ENCODE measurements at regions not wholly inside any gene's neighbourhood (a gene's known extent, or its start where the extent isn't known, plus 50 kb on each side); places are given as distances from the start of the nearest gene placed in this dataset.

DNA sequence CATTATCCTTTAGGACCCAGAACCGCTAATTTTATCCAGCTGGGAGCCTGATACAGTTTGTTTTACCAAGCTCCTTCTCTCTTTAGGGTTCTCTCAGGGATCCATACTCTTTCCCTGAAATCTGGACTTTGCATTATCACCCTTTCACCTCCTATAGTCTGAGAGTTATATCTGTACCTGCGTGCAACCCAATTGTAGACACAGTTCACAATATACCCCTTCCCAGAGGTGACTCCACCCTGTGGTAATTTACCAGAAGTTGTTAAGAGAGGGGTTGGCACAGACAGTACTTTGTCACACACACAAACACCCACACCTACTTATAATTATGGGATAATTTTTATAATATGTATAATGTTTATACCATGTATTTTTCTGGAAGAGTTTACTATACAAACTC, 275.8 kb upstream of the NR3C2 start:
- Histone ChIP-seq H3K4me1 (ENCODE audit: control insufficient read depth in 1 of 2, insufficient read depth in 2 of 2, low read length in 2 of 2) (peaks cover 0 to 3% of the 10 kb centered on the region in 2 experiments), H3K9me3 (ENCODE audit: insufficient read depth, low read depth, low read length) (no peaks in the 10 kb centered on the region), H3K18ac (ENCODE audit: low read length) (no peak overlapping the region), H2AFZ (ENCODE audit: insufficient read depth, low read length, poor library complexity) (no peak overlapping the region), H3K36me3 (ENCODE audit: control insufficient read depth in 1 of 2, insufficient read depth in 2 of 2, low read length in 2 of 2) (no peaks in the 10 kb centered on the region), H3K4ac (ENCODE audit: low read depth, low read length) (no peak overlapping the region), H3K9ac (ENCODE audit: low read length) (no peak overlapping the region), H2BK12ac (ENCODE audit: low read length) (no peak overlapping the region), H2BK5ac (ENCODE audit: low read depth, low read length, poor library complexity) (no peak overlapping the region), H4K12ac (ENCODE audit: low read depth, low read length) (no peak overlapping the region), H3K23ac (ENCODE audit: low read length) (no peak overlapping the region), H3K14ac (ENCODE audit: low read length) (no peak overlapping the region), H3K4me3 (ENCODE audit: low read depth, low read length) (no peak overlapping the region), H3K79me2 (ENCODE audit: control insufficient read depth, insufficient read depth, low read length, poor library complexity) (no peaks in the 10 kb centered on the region), H2AK5ac (ENCODE audit: low read length) (no peak overlapping the region), H4K8ac (ENCODE audit: low read depth, low read length) (no peak overlapping the region), H2BK120ac (ENCODE audit: insufficient read depth, low read length, poor library complexity) (no peak overlapping the region), H3K27ac (ENCODE audit: low read depth, low read length) (no peak overlapping the region), H4K91ac (ENCODE audit: low read depth, low read length) (no peak overlapping the region), H3K79me1 (ENCODE audit: low read length) (no peaks in the 10 kb centered on the region), H3K4me2 (ENCODE audit: low read length) (no peak overlapping the region), H3K27me3 (ENCODE audit: insufficient read depth, low read length) (no peaks in the 10 kb centered on the region)
- DNase-seq, result no peak
- no CpG with 5 or more reads among the region's 2 CpGs for WGBS (ENCODE audit: extremely low coverage, insufficient coverage, insufficient read length)

GRCh38 chr4:148716431-148717052, 274.3 kb upstream of the NR3C2 start:
- no peak overlapping the region for H2BK5ac ChIP-seq (ENCODE audit: low read depth, low read length, poor library complexity)
- H2AFZ ChIP-seq (ENCODE audit: insufficient read depth, low read length, poor library complexity), result no peak overlapping the region
- no peak overlapping the region for H2AK5ac ChIP-seq (ENCODE audit: low read length)
- no peak overlapping the region for H3K4ac ChIP-seq (ENCODE audit: low read depth, low read length)
- H4K8ac ChIP-seq (ENCODE audit: low read depth, low read length), result no peak overlapping the region
- H4K12ac ChIP-seq (ENCODE audit: low read depth, low read length), result no peak overlapping the region
- no peak overlapping the region for H3K18ac ChIP-seq (ENCODE audit: low read length)
- no peaks in the 10 kb centered on the region for H3K36me3 ChIP-seq (ENCODE audit: control insufficient read depth in 1 of 2, insufficient read depth in 2 of 2, low read length in 2 of 2)
- no peak overlapping the region for H4K91ac ChIP-seq (ENCODE audit: low read depth, low read length)
- H3K27ac ChIP-seq (ENCODE audit: low read depth, low read length), result no peak overlapping the region
- H3K23ac ChIP-seq (ENCODE audit: low read length), result no peak overlapping the region
- no peak overlapping the region for H2BK12ac ChIP-seq (ENCODE audit: low read length)
- no peak overlapping the region for H2BK120ac ChIP-seq (ENCODE audit: insufficient read depth, low read length, poor library complexity)
- no peaks in the 10 kb centered on the region for H3K79me2 ChIP-seq (ENCODE audit: control insufficient read depth, insufficient read depth, low read length, poor library complexity)
- WGBS (ENCODE audit: extremely low coverage, insufficient coverage, insufficient read length), result no CpG with 5 or more reads among the region's 1 CpG
- no peak for DNase-seq
- H3K79me1 ChIP-seq (ENCODE audit: low read length), result no peaks in the 10 kb centered on the region
- no peak overlapping the region for H3K4me3 ChIP-seq (ENCODE audit: low read depth, low read length)
- no peaks in the 10 kb centered on the region for H3K9me3 ChIP-seq (ENCODE audit: insufficient read depth, low read depth, low read length)
- H3K4me2 ChIP-seq (ENCODE audit: low read length), result no peak overlapping the region
- H3K27me3 ChIP-seq (ENCODE audit: insufficient read depth, low read length), result no peaks in the 10 kb centered on the region
- no peak overlapping the region for H3K14ac ChIP-seq (ENCODE audit: low read length)
- no peak overlapping the region for H3K9ac ChIP-seq (ENCODE audit: low read length)
- peaks cover 0 to 3% of the 10 kb centered on the region in 2 experiments for H3K4me1 ChIP-seq (ENCODE audit: control insufficient read depth in 1 of 2, insufficient read depth in 2 of 2, low read length in 2 of 2)

GRCh38 chr4:148704291-148704690, 262.1 kb upstream of the NR3C2 start:
- Histone ChIP-seq H3K27ac (ENCODE audit: low read depth, low read length) (no peak overlapping the region), H2BK12ac (ENCODE audit: low read length) (no peak overlapping the region), H2BK120ac (ENCODE audit: insufficient read depth, low read length, poor library complexity) (no peak overlapping the region), H3K9ac (ENCODE audit: low read length) (no peak overlapping the region), H3K27me3 (ENCODE audit: insufficient read depth, low read length) (no peaks in the 10 kb centered on the region), H3K4ac (ENCODE audit: low read depth, low read length) (no peak overlapping the region), H3K79me2 (ENCODE audit: control insufficient read depth, insufficient read depth, low read length, poor library complexity) (no peaks in the 10 kb centered on the region), H4K12ac (ENCODE audit: low read depth, low read length) (no peak overlapping the region), H3K18ac (ENCODE audit: low read length) (no peak overlapping the region), H4K91ac (ENCODE audit: low read depth, low read length) (no peak overlapping the region), H3K4me2 (ENCODE audit: low read length) (no peak overlapping the region), H2BK5ac (ENCODE audit: low read depth, low read length, poor library complexity) (no peak overlapping the region), H3K4me3 (ENCODE audit: low read depth, low read length) (no peak overlapping the region), H3K9me3 (ENCODE audit: insufficient read depth, low read depth, low read length) (no peaks in the 10 kb centered on the region), H2AFZ (ENCODE audit: insufficient read depth, low read length, poor library complexity) (no peak overlapping the region), H3K14ac (ENCODE audit: low read length) (no peak overlapping the region), H3K23ac (ENCODE audit: low read length) (no peak overlapping the region), H4K8ac (ENCODE audit: low read depth, low read length) (no peak overlapping the region), H3K79me1 (ENCODE audit: low read length) (no peaks in the 10 kb centered on the region), H3K4me1 (ENCODE audit: control insufficient read depth in 1 of 2, insufficient read depth in 2 of 2, low read length in 2 of 2) (no peaks in the 10 kb centered on the region), H2AK5ac (ENCODE audit: low read length) (no peak overlapping the region), H3K36me3 (ENCODE audit: control insufficient read depth in 1 of 2, insufficient read depth in 2 of 2, low read length in 2 of 2) (no peaks in the 10 kb centered on the region)
- DNase-seq, result no peak
- no CpG with 5 or more reads among the region's 1 CpG for WGBS (ENCODE audit: extremely low coverage, insufficient coverage, insufficient read length)

DNA sequence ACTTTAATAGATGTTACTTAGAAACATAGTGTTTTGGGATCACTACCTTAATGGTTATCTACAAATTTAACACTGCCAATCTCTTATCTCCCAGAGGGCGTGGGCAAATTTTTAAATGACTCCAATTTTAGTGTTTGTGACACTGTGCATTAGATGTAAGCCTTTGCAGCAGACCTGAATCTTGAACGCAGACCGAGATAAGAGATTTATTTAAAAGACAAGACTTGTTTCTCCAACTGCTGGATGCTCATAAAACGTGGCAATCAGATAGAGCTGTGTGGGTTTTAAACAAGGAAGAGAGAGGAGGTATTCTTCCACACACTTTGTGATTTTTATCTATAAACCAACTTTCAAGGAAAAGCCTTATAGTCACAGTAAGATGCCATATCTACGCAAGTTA, 252.5 kb upstream of the NR3C2 start:
- no peak overlapping the region for H3K4me3 ChIP-seq (ENCODE audit: low read depth, low read length)
- H2AFZ ChIP-seq (ENCODE audit: insufficient read depth, low read length, poor library complexity), result no peak overlapping the region
- no peak overlapping the region for H3K9ac ChIP-seq (ENCODE audit: low read length)
- H3K79me2 ChIP-seq (ENCODE audit: control insufficient read depth, insufficient read depth, low read length, poor library complexity), result no peaks in the 10 kb centered on the region
- H2BK5ac ChIP-seq (ENCODE audit: low read depth, low read length, poor library complexity), result no peak overlapping the region
- no peak overlapping the region for H3K27ac ChIP-seq (ENCODE audit: low read depth, low read length)
- no peak overlapping the region for H3K18ac ChIP-seq (ENCODE audit: low read length)
- no peak overlapping the region for H3K4ac ChIP-seq (ENCODE audit: low read depth, low read length)
- no peak overlapping the region for H2BK120ac ChIP-seq (ENCODE audit: insufficient read depth, low read length, poor library complexity)
- no peaks in the 10 kb centered on the region for H3K4me1 ChIP-seq (ENCODE audit: control insufficient read depth in 1 of 2, insufficient read depth in 2 of 2, low read length in 2 of 2)
- H4K12ac ChIP-seq (ENCODE audit: low read depth, low read length), result no peak overlapping the region
- H3K79me1 ChIP-seq (ENCODE audit: low read length), result no peaks in the 10 kb centered on the region
- DNase-seq, result no peak
- no peak overlapping the region for H3K14ac ChIP-seq (ENCODE audit: low read length)
- no peaks in the 10 kb centered on the region for H3K9me3 ChIP-seq (ENCODE audit: insufficient read depth, low read depth, low read length)
- no peak overlapping the region for H3K23ac ChIP-seq (ENCODE audit: low read length)
- no CpG with 5 or more reads among the region's 5 CpGs for WGBS (ENCODE audit: extremely low coverage, insufficient coverage, insufficient read length)
- no peak overlapping the region for H2BK12ac ChIP-seq (ENCODE audit: low read length)
- no peaks in the 10 kb centered on the region for H3K36me3 ChIP-seq (ENCODE audit: control insufficient read depth in 1 of 2, insufficient read depth in 2 of 2, low read length in 2 of 2)
- H3K4me2 ChIP-seq (ENCODE audit: low read length), result no peak overlapping the region
- H4K91ac ChIP-seq (ENCODE audit: low read depth, low read length), result no peak overlapping the region
- H4K8ac ChIP-seq (ENCODE audit: low read depth, low read length), result no peak overlapping the region
- no peaks in the 10 kb centered on the region for H3K27me3 ChIP-seq (ENCODE audit: insufficient read depth, low read length)
- no peak overlapping the region for H2AK5ac ChIP-seq (ENCODE audit: low read length)

All from trophoblast cell (in vitro differentiated cells and primary cell).